C1 segment of cervical spinal cord (tissue), 14 donors: ENCODE measurements at regions not wholly inside any gene's neighbourhood (a gene's known extent, or its start where the extent isn't known, plus 50 kb on each side); places are given as distances from the start of the nearest gene placed in this dataset.

ENCODE experiments used
- DNase-seq, 14 donors: peaks; one replicate each; lab custom pipeline; 2025; lab: John Stamatoyannopoulos, UW

- DNase-seq, result no peak
Observed at GRCh38 chr3:19717736-19718135, 216.3 kb downstream of the EFHB start.

GRCh38 chr3:19711160-19711782 lies 222.7 kb downstream of the EFHB start:
- DNase-seq, result no peak

GRCh38 chr3:19702416-19703078 lies 231.5 kb downstream of the EFHB start:
- DNase-seq, result no peak

GRCh38 chr3:19688767-19689166 lies 245.2 kb downstream of the EFHB start:
- no peak for DNase-seq

GRCh38 chr3:19668163-19668562 lies 265.9 kb downstream of the EFHB start:
- no peak for DNase-seq

- DNase-seq, result peak in 3 of 14 donors; percentile 16 to 96 (median 19)
Observed at GRCh38 chr3:19662486-19662885, 271.5 kb downstream of the EFHB start.

- no peak for DNase-seq
Observed at GRCh38 chr3:19652336-19652735, 281.7 kb downstream of the EFHB start.

- peak in 1 of 14 donors; percentile 8 for DNase-seq
Observed at GRCh38 chr3:19645093-19645492, 288.9 kb downstream of the EFHB start.

GRCh38 chr3:19644405-19644804 lies 289.6 kb downstream of the EFHB start:
- no peak for DNase-seq

- no peak for DNase-seq
Observed at GRCh38 chr3:19641408-19641807, 292.6 kb downstream of the EFHB start.

GRCh38 chr3:19632099-19633074 lies 301.6 kb downstream of the EFHB start:
- DNase-seq, result no peak

- no peak for DNase-seq
Observed at GRCh38 chr3:19598870-19599269, 335.1 kb downstream of the EFHB start.

GRCh38 chr3:19596408-19596807 lies 337.6 kb downstream of the EFHB start:
- no peak for DNase-seq

- no peak for DNase-seq
Observed at GRCh38 chr3:19595884-19596283, 338.1 kb downstream of the EFHB start.
